ENCODE measurements at regions not wholly inside any gene's neighbourhood (a gene's known extent, or its start where the extent isn't known, plus 50 kb on each side); places are given as distances from the start of the nearest gene placed in this dataset.

DNA sequence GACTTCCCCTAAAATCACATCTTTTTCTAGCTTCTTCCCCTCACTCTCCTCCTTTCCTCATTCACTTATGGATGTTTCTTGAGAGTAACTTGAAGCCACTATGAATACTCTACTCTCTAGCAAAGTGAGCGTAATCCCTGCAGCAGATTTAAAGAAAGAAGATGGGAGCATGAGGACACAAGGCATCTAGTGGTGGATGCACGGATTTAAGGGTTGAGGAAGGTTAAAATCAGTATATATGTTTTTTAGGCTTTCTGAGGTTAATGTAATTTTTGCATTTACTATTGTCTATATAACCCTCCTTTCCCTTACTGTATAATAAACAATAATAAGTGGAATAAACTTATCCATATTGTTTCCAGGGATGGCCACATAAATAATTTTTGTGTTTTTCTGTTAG is 495.2 kb upstream of the TPK1 start:
- no peak overlapping the region for H3K4me3 ChIP-seq (ENCODE audit: low read depth, low read length)
- no peak for DNase-seq (ENCODE audit: low read depth)
- TF ChIP-seq, protein P1, sequence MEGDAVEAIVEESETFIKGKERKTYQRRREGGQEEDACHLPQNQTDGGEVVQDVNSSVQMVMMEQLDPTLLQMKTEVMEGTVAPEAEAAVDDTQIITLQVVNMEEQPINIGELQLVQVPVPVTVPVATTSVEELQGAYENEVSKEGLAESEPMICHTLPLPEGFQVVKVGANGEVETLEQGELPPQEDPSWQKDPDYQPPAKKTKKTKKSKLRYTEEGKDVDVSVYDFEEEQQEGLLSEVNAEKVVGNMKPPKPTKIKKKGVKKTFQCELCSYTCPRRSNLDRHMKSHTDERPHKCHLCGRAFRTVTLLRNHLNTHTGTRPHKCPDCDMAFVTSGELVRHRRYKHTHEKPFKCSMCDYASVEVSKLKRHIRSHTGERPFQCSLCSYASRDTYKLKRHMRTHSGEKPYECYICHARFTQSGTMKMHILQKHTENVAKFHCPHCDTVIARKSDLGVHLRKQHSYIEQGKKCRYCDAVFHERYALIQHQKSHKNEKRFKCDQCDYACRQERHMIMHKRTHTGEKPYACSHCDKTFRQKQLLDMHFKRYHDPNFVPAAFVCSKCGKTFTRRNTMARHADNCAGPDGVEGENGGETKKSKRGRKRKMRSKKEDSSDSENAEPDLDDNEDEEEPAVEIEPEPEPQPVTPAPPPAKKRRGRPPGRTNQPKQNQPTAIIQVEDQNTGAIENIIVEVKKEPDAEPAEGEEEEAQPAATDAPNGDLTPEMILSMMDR (IDR thresholded peaks at IDR 0.05; ENCODE audit: insufficient read depth, low read length) = no peak

DNA sequence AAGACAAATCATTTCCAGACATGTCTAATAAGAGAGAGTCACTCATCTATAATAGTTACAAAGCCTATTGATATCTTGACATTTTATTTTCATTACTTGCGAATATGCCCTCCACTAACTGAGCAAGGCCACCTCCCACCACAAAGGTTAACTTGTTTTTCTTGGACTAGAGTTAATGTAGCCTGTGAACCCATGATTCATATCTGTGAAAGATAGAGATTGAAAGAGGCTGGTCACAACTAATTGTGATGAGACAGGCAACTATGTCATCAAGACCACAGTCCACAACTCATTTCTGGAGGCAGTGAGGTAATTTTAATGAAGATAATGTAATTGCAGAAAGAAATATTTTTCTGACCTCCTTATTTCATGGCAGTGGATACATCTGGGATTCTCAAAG is 491.8 kb upstream of the TPK1 start:
- H3K4me3 ChIP-seq (ENCODE audit: low read depth, low read length) = no peak overlapping the region
- DNase-seq (ENCODE audit: low read depth) = no peak
- TF ChIP-seq, protein P1 (IDR thresholded peaks at IDR 0.05; ENCODE audit: insufficient read depth, low read length) = no peak

- no peak for DNase-seq (ENCODE audit: low read depth)
- TF ChIP-seq, protein P1 (IDR thresholded peaks at IDR 0.05; ENCODE audit: insufficient read depth, low read length) = no peak
- no peak overlapping the region for H3K4me3 ChIP-seq (ENCODE audit: low read depth, low read length)
Observed at GRCh38 chr7:145324081-145324480, 488.2 kb upstream of the TPK1 start.

GRCh38 chr7:145313551-145313950 is 477.7 kb upstream of the TPK1 start:
- TF ChIP-seq, protein P1 (IDR thresholded peaks at IDR 0.05; ENCODE audit: insufficient read depth, low read length) = no peak
- H3K4me3 ChIP-seq (ENCODE audit: low read depth, low read length) = no peak overlapping the region
- no peak for DNase-seq (ENCODE audit: low read depth)

DNA sequence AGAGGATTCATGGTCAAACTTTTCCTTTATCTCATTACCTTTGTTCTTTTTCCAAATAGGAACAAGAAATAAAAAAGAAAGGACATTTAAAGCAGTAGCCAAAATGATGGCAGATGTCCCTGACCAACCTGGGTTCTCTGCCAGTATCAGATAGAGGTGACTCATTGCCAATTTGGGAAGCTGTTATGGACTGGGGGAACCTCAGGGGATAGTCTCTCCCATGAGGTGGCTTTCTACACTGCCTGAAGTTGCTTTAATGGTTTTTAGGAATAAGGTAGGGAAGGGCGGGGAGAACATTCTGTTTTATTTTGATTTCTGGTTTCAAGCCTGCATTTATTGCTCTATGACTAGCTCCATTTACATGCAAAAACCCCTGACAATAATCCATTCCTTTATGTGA is 457.9 kb upstream of the TPK1 start:
- no peak for DNase-seq (ENCODE audit: low read depth)
- no peak overlapping the region for H3K4me3 ChIP-seq (ENCODE audit: low read depth, low read length)
- TF ChIP-seq, protein P1 (IDR thresholded peaks at IDR 0.05; ENCODE audit: insufficient read depth, low read length) = no peak

- H3K4me3 ChIP-seq (ENCODE audit: low read depth, low read length) = no peak overlapping the region
- no peak for DNase-seq (ENCODE audit: low read depth)
- TF ChIP-seq, protein P1 (IDR thresholded peaks at IDR 0.05; ENCODE audit: insufficient read depth, low read length) = no peak
Observed at GRCh38 chr7:145293228-145293701, 457.4 kb upstream of the TPK1 start.

DNA sequence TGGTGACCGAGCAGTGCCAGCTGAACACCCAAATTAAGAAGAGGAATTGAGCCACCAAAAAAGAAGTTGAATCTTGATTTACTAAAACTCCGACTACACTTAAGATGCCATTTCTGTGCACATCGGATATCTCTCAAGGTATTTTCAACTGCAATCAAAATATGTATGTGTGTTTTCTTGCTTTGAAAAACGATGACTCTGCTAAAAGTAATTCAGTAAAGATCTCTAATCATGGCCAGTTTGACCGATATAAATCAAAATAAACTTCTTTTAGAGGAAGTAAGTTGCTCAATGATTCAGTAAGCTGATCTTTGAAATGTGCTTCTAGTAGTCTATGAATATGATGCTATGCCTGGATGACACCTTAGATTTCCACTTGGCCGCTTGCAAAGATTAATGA is 453.5 kb upstream of the TPK1 start:
- TF ChIP-seq, protein P1 (IDR thresholded peaks at IDR 0.05; ENCODE audit: insufficient read depth, low read length) = no peak
- no peak for DNase-seq (ENCODE audit: low read depth)
- H3K4me3 ChIP-seq (ENCODE audit: low read depth, low read length) = no peak overlapping the region
